GM23338 (cell line): ENCODE measurements at regions not wholly inside any gene's neighbourhood (a gene's known extent, or its start where the extent isn't known, plus 50 kb on each side); places are given as distances from the start of the nearest gene placed in this dataset.

ENCODE experiments used
- ATAC-seq: fragments of 200-7000 bp; cut with Tn5 transposase; 3 replicates; pipeline ENCODE4 v1.9.1; 2020
- DNase-seq: peaks from one replicate; pipeline ENCODE4 v3.0.0-alpha.2; 2015; ENCODE audit warnings: low spot score
- H2AFZ ChIP-seq: fragments of 200-600 bp; sonication (generic); 2 replicates; pipeline ENCODE4 v1.8.0; 2016; ENCODE audit warnings: antibody characterized with exemption, mild to moderate bottlenecking, moderate library complexity
- H3F3A ChIP-seq: fragments of 200-600 bp; sonication (generic); replicated peaks from 2 replicates; pipeline ENCODE4 v1.8.0; 2017; ENCODE audit warnings: antibody characterized with exemption, mixed run types, low read depth
- H3K27ac ChIP-seq: fragments of 200-600 bp; sonication (generic); 2 replicates; pipeline ENCODE4 v1.6.1; 2016; ENCODE audit warnings: low read depth
- H3K27me3 ChIP-seq: fragments of 200-600 bp; sonication (generic); 2 replicates; pipeline ENCODE4 v1.8.0; 2016; ENCODE audit warnings: mild to moderate bottlenecking, mixed run types, moderate library complexity; ENCODE audit not compliant: insufficient read depth
- H3K36me3 ChIP-seq: fragments of 200-600 bp; sonication (generic); 2 replicates; pipeline ENCODE4 v1.8.0; 2016; ENCODE audit warnings: mild to moderate bottlenecking; ENCODE audit not compliant: insufficient read depth
- H3K4me1 ChIP-seq: fragments of 200-600 bp; sonication (generic); 2 replicates; pipeline ENCODE4 v1.8.0; 2016; ENCODE audit warnings: mild to moderate bottlenecking, moderate library complexity; ENCODE audit not compliant: insufficient read depth
- H3K4me2 ChIP-seq: fragments of 200-600 bp; sonication (generic); 2 replicates; pipeline ENCODE4 v1.7.1; 2017; ENCODE audit warnings: mixed run types
- H3K4me3 ChIP-seq: fragments of 200-600 bp; sonication (generic); 2 replicates; pipeline ENCODE4 v1.6.1; 2016; ENCODE audit warnings: mixed run types
- H3K79me2 ChIP-seq: fragments of 200-600 bp; sonication (generic); replicated peaks from 2 replicates; pipeline ENCODE4 v1.8.0; 2017; ENCODE audit warnings: mild to moderate bottlenecking; ENCODE audit not compliant: insufficient read depth
- H3K9me2 ChIP-seq: fragments of 200-600 bp; sonication (generic); 2 replicates; pipeline ENCODE4 v1.8.0; 2017; ENCODE audit not compliant: insufficient read depth
- H4K20me1 ChIP-seq: fragments of 200-600 bp; sonication (generic); replicated peaks from 2 replicates; pipeline ENCODE4 v1.8.0; 2017; ENCODE audit warnings: mild to moderate bottlenecking; ENCODE audit not compliant: insufficient read depth
- H3K27ac Mint-ChIP-seq: 2 replicates; pipeline ENCODE4 v1.8.0; 2020; ENCODE audit warnings: inconsistent platforms, mild to moderate bottlenecking, moderate library complexity, mixed read lengths
- H3K27me3 Mint-ChIP-seq: 3 replicates; pipeline ENCODE4 v1.8.0; 2022; ENCODE audit warnings: low read depth, mild to moderate bottlenecking, moderate library complexity, mixed read lengths, inconsistent platforms; ENCODE audit not compliant: insufficient read depth, poor library complexity
- H3K36me3 Mint-ChIP-seq: 3 replicates; pipeline ENCODE4 v1.8.0; 2021; ENCODE audit warnings: low read depth, mild to moderate bottlenecking, inconsistent platforms, moderate library complexity, mixed read lengths
- H3K4me1 Mint-ChIP-seq: 3 replicates; pipeline ENCODE4 v1.8.0; 2020; ENCODE audit warnings: mild to moderate bottlenecking, inconsistent platforms, mixed read lengths
- H3K4me3 Mint-ChIP-seq: 3 replicates; pipeline ENCODE4 v1.8.0; 2021; ENCODE audit warnings: moderate library complexity, mild to moderate bottlenecking, inconsistent platforms, mixed read lengths
- H3K9me3 Mint-ChIP-seq: 3 replicates; pipeline ENCODE4 v1.8.0; 2020; ENCODE audit warnings: moderate library complexity, mild to moderate bottlenecking, inconsistent platforms, mixed read lengths
- CREB1 ChIP-seq: fragments of 250-450 bp; sonication (Bioruptor Pico); IDR thresholded peaks from 2 replicates; pipeline ENCODE4 v1.5.0; 2020; ENCODE audit warnings: low read depth, mild to moderate bottlenecking, moderate library complexity
- EZH2 ChIP-seq: fragments of 200-600 bp; sonication (generic); IDR thresholded peaks from one replicate; pipeline ENCODE4 v1.8.0; 2017; ENCODE audit warnings: antibody characterized with exemption, mild to moderate bottlenecking, low read depth; ENCODE audit not compliant: unreplicated experiment
- EZH2phosphoT487 ChIP-seq: fragments of 200-600 bp; sonication (generic); IDR thresholded peaks from one replicate; pipeline ENCODE4 v1.8.1; 2018; ENCODE audit warnings: antibody characterized with exemption; ENCODE audit not compliant: unreplicated experiment
- NANOG ChIP-seq: IDR thresholded peaks from 2 replicates; pipeline ENCODE4 v1.6.1; 2016; ENCODE audit warnings: antibody characterized with exemption, borderline replicate concordance
- POLR2AphosphoS5 ChIP-seq: IDR thresholded peaks from 2 replicates; pipeline ENCODE4 v1.6.1; 2016; ENCODE audit warnings: antibody characterized with exemption, low read depth
- STAT1 ChIP-seq: IDR thresholded peaks from one replicate; pipeline ENCODE4 v1.6.1; 2016; ENCODE audit warnings: antibody characterized with exemption; ENCODE audit not compliant: unreplicated experiment
- ZNF114 ChIP-seq: fragments of 250-450 bp; sonication (Bioruptor Pico); IDR thresholded peaks from 2 replicates; pipeline ENCODE4 v1.5.0; 2020; ENCODE audit warnings: mild to moderate bottlenecking, moderate library complexity
- ZNF331 ChIP-seq: fragments of 250-450 bp; sonication (Bioruptor Pico); IDR thresholded peaks from 2 replicates; pipeline ENCODE4 v1.5.0; 2020; ENCODE audit warnings: low read depth, mild to moderate bottlenecking, moderate library complexity
- ZNF462 ChIP-seq: fragments of 250-450 bp; sonication (Bioruptor Pico); IDR thresholded peaks from 2 replicates; pipeline ENCODE4 v1.5.0; 2020; ENCODE audit warnings: mild to moderate bottlenecking, moderate library complexity
- TF ChIP-seq, protein P1 (sequence below): IDR thresholded peaks from 2 replicates; pipeline ENCODE4 v1.6.1; 2016; ENCODE audit warnings: antibody characterized with exemption
- TF ChIP-seq, protein P2 (sequence below), 2 experiments: fragments of 200-600 bp in 1 of 2; sonication (generic) in 1 of 2; conservative IDR thresholded peaks; 2 replicates each; pipeline versions ENCODE4 v1.5.1 to v1.6.1; 2016 to 2017; ENCODE audit warnings: antibody characterized with exemption in 2 of 2, low read depth in 2 of 2, mild to moderate bottlenecking in 2 of 2, moderate library complexity in 1 of 2
- TF ChIP-seq, protein P3 (sequence below): IDR thresholded peaks from one replicate; pipeline ENCODE4 v1.6.1; 2018; ENCODE audit warnings: antibody characterized with exemption; ENCODE audit not compliant: unreplicated experiment

- TF ChIP-seq, protein P1, sequence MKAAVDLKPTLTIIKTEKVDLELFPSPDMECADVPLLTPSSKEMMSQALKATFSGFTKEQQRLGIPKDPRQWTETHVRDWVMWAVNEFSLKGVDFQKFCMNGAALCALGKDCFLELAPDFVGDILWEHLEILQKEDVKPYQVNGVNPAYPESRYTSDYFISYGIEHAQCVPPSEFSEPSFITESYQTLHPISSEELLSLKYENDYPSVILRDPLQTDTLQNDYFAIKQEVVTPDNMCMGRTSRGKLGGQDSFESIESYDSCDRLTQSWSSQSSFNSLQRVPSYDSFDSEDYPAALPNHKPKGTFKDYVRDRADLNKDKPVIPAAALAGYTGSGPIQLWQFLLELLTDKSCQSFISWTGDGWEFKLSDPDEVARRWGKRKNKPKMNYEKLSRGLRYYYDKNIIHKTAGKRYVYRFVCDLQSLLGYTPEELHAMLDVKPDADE = no peak
These were observed 108.2 kb upstream of the SRD5A3 start (continued) for GRCh38 chr4:55237839-55238238.

DNA sequence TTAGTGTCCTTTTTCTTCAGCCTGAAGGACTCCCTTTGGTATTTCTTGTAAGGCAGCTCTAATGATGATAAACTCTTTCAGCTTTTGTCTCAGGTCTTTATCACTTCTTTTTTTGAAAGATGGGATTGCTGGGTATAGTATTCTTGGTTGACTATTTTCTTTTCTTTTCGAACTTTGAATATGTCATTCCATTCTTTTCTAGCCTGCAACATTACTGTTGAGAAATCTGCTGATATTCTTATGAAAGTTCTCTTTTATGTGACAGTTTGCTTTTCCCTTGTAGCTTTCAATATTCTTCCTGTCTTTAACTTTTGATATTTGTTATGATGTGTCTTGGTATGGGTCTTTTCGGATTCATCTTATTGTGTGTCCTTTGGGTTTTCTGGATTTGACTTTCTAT lies 107.6 kb upstream of the SRD5A3 start:
- no peaks in the 10 kb centered on the region for H3F3A ChIP-seq
- no peak overlapping the region for H3K4me3 ChIP-seq
- H3K4me1 ChIP-seq = no peaks in the 10 kb centered on the region
- no peaks in the 10 kb centered on the region for H3K27me3 ChIP-seq
- Mint-ChIP-seq H3K4me1 (peaks cover 2% of the 10 kb centered on the region; the same call in 1 of the 3 replicates), H3K4me3 (no peak overlapping the region), H3K36me3 (peaks cover 25% of the 10 kb centered on the region), H3K27me3 (no peaks in the 10 kb centered on the region), H3K9me3 (peaks cover 29% of the 10 kb centered on the region), H3K27ac (no peak overlapping the region)
- H3K4me2 ChIP-seq = no peak overlapping the region
- H3K79me2 ChIP-seq = no peaks in the 10 kb centered on the region
- H3K9me2 ChIP-seq = 0 out of 2 replicates have a peak, but pooled peaks cover 5% of the 10 kb centered on the region
- H4K20me1 ChIP-seq = no peaks in the 10 kb centered on the region
- DNase-seq (no peak), ATAC-seq (no peak)
- H3K27ac ChIP-seq = no peak overlapping the region
- no peak overlapping the region for H2AFZ ChIP-seq
- 0 out of 2 replicates have a peak, but pooled peaks cover 6% of the 10 kb centered on the region for H3K36me3 ChIP-seq
- no peak for TF ChIP-seq EZH2
- TF ChIP-seq STAT1 = no peak
- TF ChIP-seq ZNF114 = no peak
- TF ChIP-seq, protein P2, sequence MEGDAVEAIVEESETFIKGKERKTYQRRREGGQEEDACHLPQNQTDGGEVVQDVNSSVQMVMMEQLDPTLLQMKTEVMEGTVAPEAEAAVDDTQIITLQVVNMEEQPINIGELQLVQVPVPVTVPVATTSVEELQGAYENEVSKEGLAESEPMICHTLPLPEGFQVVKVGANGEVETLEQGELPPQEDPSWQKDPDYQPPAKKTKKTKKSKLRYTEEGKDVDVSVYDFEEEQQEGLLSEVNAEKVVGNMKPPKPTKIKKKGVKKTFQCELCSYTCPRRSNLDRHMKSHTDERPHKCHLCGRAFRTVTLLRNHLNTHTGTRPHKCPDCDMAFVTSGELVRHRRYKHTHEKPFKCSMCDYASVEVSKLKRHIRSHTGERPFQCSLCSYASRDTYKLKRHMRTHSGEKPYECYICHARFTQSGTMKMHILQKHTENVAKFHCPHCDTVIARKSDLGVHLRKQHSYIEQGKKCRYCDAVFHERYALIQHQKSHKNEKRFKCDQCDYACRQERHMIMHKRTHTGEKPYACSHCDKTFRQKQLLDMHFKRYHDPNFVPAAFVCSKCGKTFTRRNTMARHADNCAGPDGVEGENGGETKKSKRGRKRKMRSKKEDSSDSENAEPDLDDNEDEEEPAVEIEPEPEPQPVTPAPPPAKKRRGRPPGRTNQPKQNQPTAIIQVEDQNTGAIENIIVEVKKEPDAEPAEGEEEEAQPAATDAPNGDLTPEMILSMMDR (conservative IDR thresholded peaks at IDR 0.05; ENCODE audit: low read depth in 2 of 2) = no peak
- no peak for TF ChIP-seq ZNF462 (CRISPR knock-in tag)
- TF ChIP-seq EZH2phosphoT487 = no peak
- no peak for TF ChIP-seq POLR2AphosphoS5
- no peak for TF ChIP-seq NANOG
- TF ChIP-seq CREB1 = no peak
- TF ChIP-seq, protein P1 = no peak
- TF ChIP-seq, protein P3, sequence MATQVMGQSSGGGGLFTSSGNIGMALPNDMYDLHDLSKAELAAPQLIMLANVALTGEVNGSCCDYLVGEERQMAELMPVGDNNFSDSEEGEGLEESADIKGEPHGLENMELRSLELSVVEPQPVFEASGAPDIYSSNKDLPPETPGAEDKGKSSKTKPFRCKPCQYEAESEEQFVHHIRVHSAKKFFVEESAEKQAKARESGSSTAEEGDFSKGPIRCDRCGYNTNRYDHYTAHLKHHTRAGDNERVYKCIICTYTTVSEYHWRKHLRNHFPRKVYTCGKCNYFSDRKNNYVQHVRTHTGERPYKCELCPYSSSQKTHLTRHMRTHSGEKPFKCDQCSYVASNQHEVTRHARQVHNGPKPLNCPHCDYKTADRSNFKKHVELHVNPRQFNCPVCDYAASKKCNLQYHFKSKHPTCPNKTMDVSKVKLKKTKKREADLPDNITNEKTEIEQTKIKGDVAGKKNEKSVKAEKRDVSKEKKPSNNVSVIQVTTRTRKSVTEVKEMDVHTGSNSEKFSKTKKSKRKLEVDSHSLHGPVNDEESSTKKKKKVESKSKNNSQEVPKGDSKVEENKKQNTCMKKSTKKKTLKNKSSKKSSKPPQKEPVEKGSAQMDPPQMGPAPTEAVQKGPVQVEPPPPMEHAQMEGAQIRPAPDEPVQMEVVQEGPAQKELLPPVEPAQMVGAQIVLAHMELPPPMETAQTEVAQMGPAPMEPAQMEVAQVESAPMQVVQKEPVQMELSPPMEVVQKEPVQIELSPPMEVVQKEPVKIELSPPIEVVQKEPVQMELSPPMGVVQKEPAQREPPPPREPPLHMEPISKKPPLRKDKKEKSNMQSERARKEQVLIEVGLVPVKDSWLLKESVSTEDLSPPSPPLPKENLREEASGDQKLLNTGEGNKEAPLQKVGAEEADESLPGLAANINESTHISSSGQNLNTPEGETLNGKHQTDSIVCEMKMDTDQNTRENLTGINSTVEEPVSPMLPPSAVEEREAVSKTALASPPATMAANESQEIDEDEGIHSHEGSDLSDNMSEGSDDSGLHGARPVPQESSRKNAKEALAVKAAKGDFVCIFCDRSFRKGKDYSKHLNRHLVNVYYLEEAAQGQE = no peak
- TF ChIP-seq ZNF331 (CRISPR knock-in tag) = no peak
